GM12873 (cell line): ENCODE measurements at regions not wholly inside any gene's neighbourhood (a gene's known extent, or its start where the extent isn't known, plus 50 kb on each side); places are given as distances from the start of the nearest gene placed in this dataset.

Experiments
- CTCF ChIP-seq: IDR thresholded peaks from 2 replicates; pipeline ENCODE4 v1.5.1; 2012; ENCODE audit warnings: low read depth, mild to moderate bottlenecking, moderate library complexity, low read length, control low read depth; ENCODE audit not compliant: insufficient read depth; ENCODE audit errors: missing control alignments

- no peak for TF ChIP-seq CTCF
Measured at GRCh38 chr5:75002271-75002670, 50.1 kb downstream of the GCNT4 start.

- TF ChIP-seq CTCF, result no peak
Measured at GRCh38 chr5:74995926-74996325, 56.4 kb downstream of the GCNT4 start.

- no peak for TF ChIP-seq CTCF
Measured at GRCh38 chr5:74994826-74995225, 57.5 kb downstream of the GCNT4 start.

- no peak for TF ChIP-seq CTCF
Measured at GRCh38 chr5:74993743-74994142, 58.6 kb downstream of the GCNT4 start.

GRCh38 chr5:74992791-74993190 is 59.6 kb downstream of the GCNT4 start:
- TF ChIP-seq CTCF, result no peak

GRCh38 chr5:74991522-74991921 is 60.8 kb downstream of the GCNT4 start:
- no peak for TF ChIP-seq CTCF

- no peak for TF ChIP-seq CTCF
Measured at GRCh38 chr5:74990194-74990593, 62.2 kb downstream of the GCNT4 start.
